CD4-positive, alpha-beta T cell treated with Interferon alpha-2 for 1 hour (primary cell): ENCODE measurements at regions not wholly inside any gene's neighbourhood (a gene's known extent, or its start where the extent isn't known, plus 50 kb on each side); places are given as distances from the start of the nearest gene placed in this dataset.
"Not testable (repeated sequence)": the region's sequence is repeated elsewhere in the genome, so short reads cannot be mapped to it uniquely, and the experiment has no call there.

ENCODE experiments used
- DNase-seq, 2 donors: peaks; one replicate each; pipeline ENCODE4 v3.0.0-alpha.2; 2020 to 2022

DNA sequence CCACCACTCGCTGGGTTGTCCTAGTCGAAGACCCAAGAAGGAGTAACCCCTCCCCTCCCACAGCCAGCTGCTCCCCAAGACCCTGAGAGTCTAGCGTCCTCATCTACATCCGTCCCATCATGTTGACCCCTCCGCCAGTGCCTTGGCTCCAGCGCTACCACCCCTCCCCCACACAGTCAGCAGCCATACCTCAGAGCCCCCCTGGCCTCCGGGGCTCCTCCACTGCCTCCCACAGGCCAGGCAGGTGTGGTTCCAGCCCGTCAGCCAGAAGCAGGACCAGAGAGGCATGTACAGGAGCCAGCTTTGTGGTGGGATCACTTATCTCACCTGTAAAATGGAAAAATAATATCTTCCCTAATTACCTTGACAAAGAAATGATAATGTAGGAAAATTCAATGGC is 51.5 kb upstream of the PHF21B start:
- no peak for DNase-seq

GRCh38 chr22:45064313-45065278 is 54.8 kb upstream of the PHF21B start:
- no peak for DNase-seq

DNA sequence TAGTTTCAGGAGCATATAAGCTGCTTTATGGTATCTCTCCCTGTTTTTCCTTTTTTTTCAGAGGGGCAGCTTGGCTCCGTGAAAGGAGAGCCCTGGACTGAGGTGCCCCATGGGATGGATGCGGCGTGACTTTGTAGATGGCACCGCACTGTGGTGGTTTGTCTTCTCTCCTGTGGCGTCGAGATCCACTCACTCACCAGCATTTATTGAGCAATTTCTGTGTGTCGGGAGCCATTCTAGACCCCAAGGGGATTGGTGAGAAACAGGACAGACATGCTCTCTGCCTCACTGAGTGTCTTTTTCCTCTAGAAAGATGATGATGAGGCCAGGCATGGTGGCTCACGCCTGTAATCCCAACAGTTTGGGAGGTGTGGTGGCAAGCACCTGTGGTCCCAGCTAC is 55.9 kb upstream of the PHF21B start:
- no peak for DNase-seq

DNA sequence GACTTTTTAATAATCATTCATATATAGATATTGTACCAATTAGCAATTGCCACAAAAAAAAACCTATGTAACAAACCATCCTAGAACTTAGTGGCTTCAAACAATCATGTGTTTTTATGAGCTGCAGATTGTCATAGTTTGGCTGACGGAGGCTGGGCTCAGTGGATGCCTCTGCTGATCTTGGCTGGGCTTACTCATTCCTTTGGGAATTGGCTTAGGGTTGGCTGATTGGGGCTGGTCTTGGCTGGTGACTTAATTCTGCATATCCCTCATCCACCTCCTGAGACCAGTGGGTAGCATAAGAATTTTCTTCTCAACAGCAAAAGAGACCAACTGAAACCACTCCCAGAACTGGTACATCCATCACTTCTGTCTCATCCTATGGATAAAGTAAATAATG is 57.9 kb upstream of the PHF21B start:
- no peak for DNase-seq

- DNase-seq, result no peak
Measured at GRCh38 chr22:45069925-45070324, 60.1 kb upstream of the PHF21B start.

DNA sequence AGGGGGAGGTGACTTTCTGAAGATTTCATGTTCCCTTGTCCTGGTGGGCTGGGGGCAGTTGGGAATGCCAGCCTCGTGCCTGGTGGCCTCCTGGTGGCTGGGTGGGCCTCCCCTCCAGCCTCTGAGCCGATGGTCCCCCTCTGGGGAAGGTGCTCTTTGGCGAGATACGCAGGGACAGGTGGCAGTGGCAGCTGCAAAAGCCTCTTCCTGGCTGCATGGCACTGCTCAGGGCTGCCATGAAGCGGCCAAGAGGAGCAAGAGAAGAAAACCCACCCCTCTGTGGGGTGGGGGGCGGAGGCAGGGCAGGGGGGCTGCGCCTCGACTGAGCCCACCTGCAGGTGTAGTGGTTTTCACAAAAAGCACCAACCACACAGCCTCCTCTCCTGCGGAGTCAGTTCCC is 61.8 kb upstream of the PHF21B start:
- no peak for DNase-seq

DNA sequence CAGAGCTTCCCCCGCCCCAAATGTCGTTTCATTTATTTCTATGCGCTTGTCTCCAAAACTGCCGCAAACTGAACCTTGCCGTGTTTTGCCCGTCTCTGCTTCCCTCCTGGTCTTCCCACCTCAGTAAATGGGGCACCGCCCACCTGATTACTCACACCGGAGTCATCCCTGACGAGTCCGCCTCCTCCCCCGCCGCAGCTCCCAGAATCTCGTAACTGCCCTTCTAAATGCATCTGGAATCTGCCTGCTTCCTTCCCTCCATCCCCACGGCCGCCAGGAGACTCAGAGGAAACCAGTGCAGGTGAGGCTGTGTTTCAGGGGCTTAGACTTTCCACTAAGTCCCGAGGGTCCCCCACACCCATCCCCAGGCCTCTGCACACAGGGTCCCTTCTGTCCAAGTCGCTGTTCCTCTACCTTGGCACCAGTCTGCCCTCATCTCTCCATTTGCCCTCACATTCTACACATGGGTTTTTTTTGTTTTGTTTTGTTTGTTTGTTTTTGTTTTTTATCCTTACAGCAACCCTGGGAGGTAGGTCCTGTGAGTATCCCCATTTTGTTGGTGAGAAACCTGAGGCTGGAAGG is 62.6 kb upstream of the PHF21B start:
- DNase-seq, result no peak

GRCh38 chr22:45073064-45073463 is 63.3 kb upstream of the PHF21B start:
- DNase-seq, result no peak

GRCh38 chr22:45077286-45077685 is 67.5 kb upstream of the PHF21B start:
- no peak for DNase-seq

DNA sequence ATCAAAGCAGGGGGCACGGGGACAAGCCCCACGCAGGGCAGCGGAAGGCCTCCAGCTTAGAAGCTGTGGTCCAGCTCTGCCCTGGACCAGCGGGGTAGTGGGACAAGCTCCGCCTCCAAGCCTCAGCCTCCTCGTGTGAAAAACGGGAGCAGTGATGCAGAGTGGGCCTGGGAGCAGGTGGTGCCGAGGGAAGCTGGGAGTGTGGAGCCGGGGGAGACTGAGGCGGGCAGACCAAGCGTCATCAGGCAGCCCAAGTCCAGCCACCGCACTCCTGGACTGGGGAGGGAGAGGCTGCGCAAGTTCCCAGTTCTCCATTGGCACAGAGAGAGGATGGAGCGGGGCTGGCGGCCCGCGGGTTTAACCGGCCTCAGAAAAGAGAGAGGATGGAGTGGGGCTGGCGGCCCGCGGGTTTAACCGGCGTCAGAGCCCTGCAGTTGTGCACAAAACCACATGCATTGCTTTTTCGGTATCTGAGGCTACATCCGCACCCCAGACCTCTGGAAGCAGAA is 68.1 kb upstream of the PHF21B start:
- DNase-seq, result no peak

DNA sequence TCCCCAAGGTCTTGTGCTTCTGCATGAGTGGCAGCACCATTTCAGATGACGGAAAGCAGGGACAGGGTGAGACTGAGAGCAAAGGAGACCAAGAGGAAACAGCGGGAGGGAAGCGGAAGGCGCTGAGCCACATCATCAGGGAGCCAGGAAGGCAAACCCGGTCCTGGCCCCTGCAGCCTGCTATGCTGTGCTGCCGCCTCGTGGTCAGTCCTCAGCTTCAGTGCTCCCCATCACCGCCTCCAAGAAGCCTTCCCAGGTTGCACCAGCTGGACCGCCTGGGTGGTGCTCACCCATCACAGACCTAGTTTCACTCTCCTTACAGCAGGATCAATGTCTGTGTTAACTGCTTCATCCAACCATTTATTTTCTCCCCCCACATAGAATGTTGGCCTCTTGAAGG is 73.0 kb upstream of the PHF21B start:
- no peak for DNase-seq

GRCh38 chr22:45083659-45084305 is 74.0 kb upstream of the PHF21B start:
- DNase-seq, result no peak

DNA sequence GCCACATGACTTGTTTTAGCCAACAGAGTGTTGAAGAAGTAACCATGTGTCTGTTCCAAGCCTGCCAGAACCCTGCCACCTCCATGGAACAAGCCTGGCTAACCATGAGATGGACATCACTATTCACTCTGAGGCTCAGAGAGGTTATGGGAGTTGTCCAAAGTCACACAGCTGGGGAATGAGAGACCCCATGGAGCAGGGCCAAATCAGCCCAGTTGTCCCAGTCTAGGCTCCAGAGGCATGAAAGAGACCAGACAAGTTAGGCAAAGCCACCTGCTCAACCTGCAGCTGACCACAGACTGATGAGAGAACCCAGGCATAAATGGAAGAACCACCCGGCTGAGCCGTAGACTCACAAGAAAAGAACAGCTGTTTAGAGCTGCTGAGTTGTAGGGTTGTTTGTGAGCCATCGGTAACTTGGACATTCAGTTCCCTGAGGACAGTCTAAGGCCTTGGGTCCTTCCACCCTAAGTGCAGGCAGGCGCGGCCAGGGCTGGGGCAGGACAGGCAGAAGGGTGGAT is 74.7 kb upstream of the PHF21B start:
- DNase-seq, result no peak

- no peak for DNase-seq
Measured at GRCh38 chr22:45087802-45088201, 75.9 kb upstream of the NUP50 start.

DNA sequence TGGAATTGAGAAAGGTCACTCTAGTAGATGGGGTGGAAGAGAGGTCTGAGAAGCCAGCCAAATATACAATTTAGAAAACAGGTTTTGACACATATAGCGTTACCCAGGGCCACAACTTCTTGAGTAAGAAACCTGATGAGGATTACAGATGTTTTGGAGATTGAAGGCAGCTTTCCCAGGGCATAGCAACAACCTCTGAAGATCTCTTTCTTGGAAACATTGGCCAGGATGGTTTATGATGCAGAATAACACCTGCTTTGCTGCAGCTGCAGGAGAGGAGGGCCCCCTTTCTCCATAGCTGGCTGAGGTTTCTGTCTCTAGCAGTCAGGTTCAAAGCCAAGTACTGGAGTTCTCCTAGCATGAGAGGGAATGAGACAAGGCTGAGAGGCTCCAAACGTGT is 75.1 kb upstream of the NUP50 start:
- no peak for DNase-seq

DNA sequence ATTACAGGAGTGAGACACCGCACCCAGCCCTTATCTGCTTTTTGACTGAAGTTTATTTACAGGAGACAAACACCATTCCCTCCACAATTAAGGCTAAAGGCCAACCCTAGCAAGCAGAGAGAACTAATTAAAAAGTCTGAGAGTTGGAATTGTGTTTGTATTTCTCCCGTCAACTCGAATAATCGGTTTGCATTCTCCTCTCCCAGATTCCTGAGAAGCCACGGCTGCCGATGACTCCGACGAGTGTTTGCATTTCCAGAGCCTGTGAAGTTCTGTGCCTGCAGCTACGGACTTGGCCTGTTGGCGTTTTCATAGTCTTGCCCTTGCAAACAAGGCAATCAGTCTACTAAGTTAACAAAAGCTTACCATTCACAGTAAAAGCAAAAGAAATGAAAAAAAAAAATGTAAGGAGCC is 73.2 kb upstream of the NUP50 start:
- no peak for DNase-seq

DNA sequence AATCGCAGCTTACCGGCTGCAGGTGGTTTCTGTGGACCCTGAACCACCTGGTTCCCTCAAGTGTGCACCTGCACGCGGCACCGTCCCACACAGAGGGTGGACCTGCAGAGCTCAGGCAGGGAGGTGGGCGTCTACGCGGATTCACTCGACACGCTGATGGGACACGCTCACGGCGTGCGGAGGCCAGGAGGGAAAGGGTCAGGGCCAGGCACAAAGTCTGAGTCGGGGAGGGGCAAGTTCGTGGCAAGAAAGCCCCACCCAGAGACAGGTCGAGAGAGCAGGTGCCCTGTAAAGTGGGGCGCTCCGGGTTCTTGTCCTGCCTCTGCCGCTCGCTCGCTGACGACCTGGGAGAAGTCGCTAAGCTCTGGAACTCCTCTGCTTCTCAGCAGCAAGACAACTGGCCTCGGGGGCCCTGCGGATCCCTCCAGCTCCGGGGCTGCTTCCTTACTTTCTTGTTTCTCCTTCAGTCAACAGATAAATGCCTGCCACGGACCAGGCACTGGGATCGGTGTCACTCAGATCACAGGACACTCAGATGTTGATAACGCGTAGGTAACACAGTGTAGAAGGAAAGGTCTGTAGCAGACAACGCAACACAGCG is 72.4 kb upstream of the NUP50 start:
- DNase-seq, result no peak

DNA sequence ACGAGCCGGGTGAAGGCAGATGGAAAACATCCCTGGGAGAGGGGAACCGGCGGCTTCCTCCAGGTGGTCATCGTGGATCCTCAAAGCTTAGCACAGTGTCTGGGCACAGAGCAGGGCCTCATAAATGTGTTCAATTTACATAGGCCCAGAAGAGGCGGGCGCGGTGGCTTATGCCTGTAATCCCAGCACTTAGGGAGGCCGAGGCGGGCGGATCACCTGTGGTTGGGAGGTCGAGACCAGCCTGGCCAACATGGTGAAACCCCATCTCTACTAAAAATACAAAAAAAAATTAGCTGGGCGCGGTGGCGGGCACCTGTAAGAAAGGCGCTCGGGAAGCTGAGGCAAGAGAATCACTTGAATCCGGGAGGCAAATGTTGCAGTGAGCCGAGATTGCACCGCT is 71.8 kb upstream of the NUP50 start:
- DNase-seq, result not testable (repeated sequence)

- no peak for DNase-seq
Measured at GRCh38 chr22:45092644-45093043, 71.1 kb upstream of the NUP50 start.

GRCh38 chr22:45093609-45094008 is 70.1 kb upstream of the NUP50 start:
- no peak for DNase-seq

DNA sequence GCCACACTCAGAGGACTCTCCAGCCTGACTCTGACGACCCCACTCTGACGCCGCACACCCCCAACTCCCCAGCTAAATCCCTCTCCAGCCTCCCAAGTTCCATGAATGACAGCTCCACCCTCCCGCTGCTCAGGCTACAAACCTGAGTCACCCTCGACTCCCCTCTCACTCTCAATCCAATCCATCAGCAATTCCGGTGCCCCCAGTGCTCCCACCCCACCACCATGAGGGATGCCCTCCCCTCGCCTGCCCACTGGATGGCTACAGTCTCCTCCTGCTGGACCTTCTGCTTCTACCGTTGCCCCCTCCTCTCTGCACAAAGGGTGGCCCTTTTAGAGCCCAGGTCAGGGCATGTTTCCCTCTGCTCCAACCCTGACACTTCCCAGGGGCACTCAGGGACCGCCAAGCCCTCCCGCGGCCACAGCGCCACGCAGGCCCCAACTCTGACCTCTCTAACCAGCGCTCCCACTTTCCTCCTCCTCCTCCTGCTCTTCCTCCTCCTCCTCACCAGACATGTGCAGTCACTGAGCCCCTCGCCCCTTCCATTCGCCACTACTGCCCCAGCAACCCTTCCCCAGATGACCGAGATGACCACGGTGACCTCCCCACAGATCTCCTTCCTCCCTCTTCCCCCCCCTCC is 69.5 kb upstream of the NUP50 start:
- DNase-seq, result no peak

- no peak for DNase-seq
Measured at GRCh38 chr22:45094825-45095224, 68.9 kb upstream of the NUP50 start.
